ENCODE measurements at regions not wholly inside any gene's neighbourhood (a gene's known extent, or its start where the extent isn't known, plus 50 kb on each side); places are given as distances from the start of the nearest gene placed in this dataset.

DNA sequence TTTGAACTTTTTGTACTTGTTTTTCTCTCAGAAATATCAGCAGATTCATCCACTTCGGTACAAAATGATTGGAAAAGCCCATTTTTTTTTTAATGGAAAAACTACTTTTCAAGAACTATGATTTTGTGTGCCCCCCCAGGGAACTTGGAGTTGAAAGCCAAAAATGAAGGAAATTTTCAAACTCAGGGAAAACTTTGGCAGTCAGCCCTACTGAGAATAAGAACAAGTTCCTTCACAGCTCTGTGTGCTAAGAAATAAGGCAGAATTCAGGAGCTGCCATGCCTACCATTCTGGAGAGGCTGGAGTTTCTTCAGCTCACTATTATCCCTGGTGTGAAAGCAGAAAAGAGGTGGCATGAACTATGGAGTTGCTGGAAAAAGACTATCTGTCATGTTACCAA, 226.0 kb upstream of the SLC35G4 start:
- no TSS peak for BruUV-seq (replicated peaks)
- H3K4me1 ChIP-seq (replicated peaks in 1 of 2; ENCODE audit: control insufficient read depth in 2 of 2, insufficient read depth in 2 of 2, low read length in 2 of 2): no peaks in the 10 kb centered on the region
- 0% methylated on average over 1 of the region's 1 CpG for WGBS (ENCODE audit: insufficient coverage, low coverage, missing lambda C conversion rate)
- no peaks in the 10 kb centered on the region for H3K9me1 ChIP-seq (ENCODE audit: control insufficient read depth, insufficient read depth, low read length)
- TF ChIP-seq ILK (tag; IDR thresholded peaks at IDR 0.05; ENCODE audit: borderline replicate concordance, low read depth) (no peak), ZC3H8 (IDR thresholded peaks at IDR 0.05) (no peak)
- in situ Hi-C loops (cut with MboI) (no loop called here), intact Hi-C loops (cut with micrococcal nuclease) (no loop called here)
- POLR2A ChIA-PET: no interaction called here
- CTCF ChIA-PET (ENCODE audit: low intra/inter-chr PET ratio): no interaction called here
- FAIRE-seq (no peak), ATAC-seq (no peak), DNase-seq (ENCODE audit: extremely low read depth in 1 of 4, low spot score in 3 of 4) (no peak)
- no peak overlapping the region for H3K4me3 ChIP-seq
- no peaks in the 10 kb centered on the region for H4K20me1 ChIP-seq (replicated peaks; ENCODE audit: control insufficient read depth, insufficient read depth, low read length)
- H3K4me2 ChIP-seq (ENCODE audit: insufficient read depth, low read length): no peak overlapping the region
- H2AFZ ChIP-seq (ENCODE audit: low read depth, low read length): no peak overlapping the region
- no peak overlapping the region for H3K9ac ChIP-seq (ENCODE audit: insufficient read depth in 1 of 2, low read depth in 2 of 2, low read length in 2 of 2)
- H3K9me3 ChIP-seq (replicated peaks; ENCODE audit: control insufficient read depth, insufficient read depth, low read depth, low read length): no peaks in the 10 kb centered on the region
- no peaks in the 10 kb centered on the region for H3K36me3 ChIP-seq (ENCODE audit: control insufficient read depth, insufficient read depth, low read length)
- H3K27me3 ChIP-seq (ENCODE audit: control insufficient read depth in 2 of 2, insufficient read depth in 2 of 2, low read length in 2 of 2): peaks cover 0 to 10% of the 10 kb centered on the region in 2 experiments; a peak in 2 of 5 replicates
- no peaks in the 10 kb centered on the region for H3K79me2 ChIP-seq (ENCODE audit: control insufficient read depth, insufficient read depth, low read length)
- H3K27ac ChIP-seq (ENCODE audit: extremely low read depth, low read depth, low read length): no peak overlapping the region

DNA sequence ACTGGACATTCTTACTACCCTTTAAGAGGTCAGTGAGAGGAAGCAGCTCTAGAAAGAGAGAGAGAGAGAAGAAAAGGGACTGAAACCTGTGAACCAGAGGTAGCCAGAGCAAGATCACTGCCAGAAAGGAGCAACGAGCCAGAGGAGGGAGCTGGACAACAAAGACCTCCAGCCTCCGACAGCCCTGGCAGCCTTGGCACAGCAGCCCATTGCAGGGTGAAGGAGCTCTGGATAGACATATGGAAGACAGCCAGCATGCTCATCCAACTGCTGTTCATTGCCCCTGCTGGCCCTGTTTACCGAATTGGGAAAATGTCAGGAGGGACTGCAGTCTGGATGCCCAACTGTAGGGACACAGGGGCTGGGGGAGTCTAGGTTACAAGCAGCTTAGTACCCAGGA, 228.4 kb upstream of the SLC35G4 start:
- in situ Hi-C loops (cut with MboI): no loop called here
- H3K9ac ChIP-seq (ENCODE audit: insufficient read depth in 1 of 2, low read depth in 2 of 2, low read length in 2 of 2): no peak overlapping the region
- no peak overlapping the region for H3K27ac ChIP-seq (ENCODE audit: extremely low read depth, low read depth, low read length)
- ATAC-seq (no peak), FAIRE-seq (no peak), DNase-seq (ENCODE audit: extremely low read depth in 1 of 4, low spot score in 3 of 4) (no peak)
- H3K27me3 ChIP-seq (ENCODE audit: control insufficient read depth in 2 of 2, insufficient read depth in 2 of 2, low read length in 2 of 2): peaks cover 0 to 15% of the 10 kb centered on the region in 2 experiments; a peak in 2 of 5 replicates
- no TSS peak for BruUV-seq (replicated peaks)
- H3K4me1 ChIP-seq (replicated peaks in 1 of 2; ENCODE audit: control insufficient read depth in 2 of 2, insufficient read depth in 2 of 2, low read length in 2 of 2): no peaks in the 10 kb centered on the region
- 0% methylated on average over 3 of the region's 3 CpGs for WGBS (ENCODE audit: insufficient coverage, low coverage, missing lambda C conversion rate)
- no peak overlapping the region for H3K4me2 ChIP-seq (ENCODE audit: insufficient read depth, low read length)
- POLR2A ChIA-PET: no interaction called here
- intact Hi-C loops (cut with micrococcal nuclease): no loop called here
- no peaks in the 10 kb centered on the region for H3K9me3 ChIP-seq (replicated peaks; ENCODE audit: control insufficient read depth, insufficient read depth, low read depth, low read length)
- H4K20me1 ChIP-seq (replicated peaks; ENCODE audit: control insufficient read depth, insufficient read depth, low read length): no peaks in the 10 kb centered on the region
- H3K36me3 ChIP-seq (ENCODE audit: control insufficient read depth, insufficient read depth, low read length): no peaks in the 10 kb centered on the region
- no peaks in the 10 kb centered on the region for H3K9me1 ChIP-seq (ENCODE audit: control insufficient read depth, insufficient read depth, low read length)
- H2AFZ ChIP-seq (ENCODE audit: low read depth, low read length): no peak overlapping the region
- CTCF ChIA-PET (ENCODE audit: low intra/inter-chr PET ratio): no interaction called here
- no peak overlapping the region for H3K4me3 ChIP-seq
- no peaks in the 10 kb centered on the region for H3K79me2 ChIP-seq (ENCODE audit: control insufficient read depth, insufficient read depth, low read length)
- TF ChIP-seq HDAC6 (IDR thresholded peaks at IDR 0.05; ENCODE audit: low read depth, low read length): no peak
- no peak for TF ChIP-seq SETDB1 (IDR thresholded peaks at IDR 0.05; ENCODE audit: low read length)
- TF ChIP-seq RBFOX2 (IDR thresholded peaks at IDR 0.05; ENCODE audit: low read depth, low read length): no peak
- TF ChIP-seq BCOR (IDR thresholded peaks at IDR 0.05): no peak
- TF ChIP-seq ZNF174 (CRISPR knock-in tag; IDR thresholded peaks at IDR 0.05): no peak
- no peak for TF ChIP-seq ETV5 (CRISPR knock-in tag; IDR thresholded peaks at IDR 0.05; ENCODE audit: low read depth)
- TF ChIP-seq, protein P1, sequence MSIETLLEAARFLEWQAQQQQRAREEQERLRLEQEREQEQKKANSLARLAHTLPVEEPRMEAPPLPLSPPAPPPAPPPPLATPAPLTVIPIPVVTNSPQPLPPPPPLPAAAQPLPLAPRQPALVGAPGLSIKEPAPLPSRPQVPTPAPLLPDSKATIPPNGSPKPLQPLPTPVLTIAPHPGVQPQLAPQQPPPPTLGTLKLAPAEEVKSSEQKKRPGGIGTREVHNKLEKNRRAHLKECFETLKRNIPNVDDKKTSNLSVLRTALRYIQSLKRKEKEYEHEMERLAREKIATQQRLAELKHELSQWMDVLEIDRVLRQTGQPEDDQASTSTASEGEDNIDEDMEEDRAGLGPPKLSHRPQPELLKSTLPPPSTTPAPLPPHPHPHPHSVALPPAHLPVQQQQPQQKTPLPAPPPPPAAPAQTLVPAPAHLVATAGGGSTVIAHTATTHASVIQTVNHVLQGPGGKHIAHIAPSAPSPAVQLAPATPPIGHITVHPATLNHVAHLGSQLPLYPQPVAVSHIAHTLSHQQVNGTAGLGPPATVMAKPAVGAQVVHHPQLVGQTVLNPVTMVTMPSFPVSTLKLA (conservative IDR thresholded peaks at IDR 0.05): no peak
- no peak for TF ChIP-seq TAL1 (IDR thresholded peaks at IDR 0.05)
- TF ChIP-seq NCOA4 (IDR thresholded peaks at IDR 0.05; ENCODE audit: partially characterized antibody): no peak
- no peak for TF ChIP-seq PHB2 (IDR thresholded peaks at IDR 0.05; ENCODE audit: low read depth)
- no peak for TF ChIP-seq PTTG1 (tag; IDR thresholded peaks at IDR 0.05; ENCODE audit: low read depth)
- TF ChIP-seq, protein P2, sequence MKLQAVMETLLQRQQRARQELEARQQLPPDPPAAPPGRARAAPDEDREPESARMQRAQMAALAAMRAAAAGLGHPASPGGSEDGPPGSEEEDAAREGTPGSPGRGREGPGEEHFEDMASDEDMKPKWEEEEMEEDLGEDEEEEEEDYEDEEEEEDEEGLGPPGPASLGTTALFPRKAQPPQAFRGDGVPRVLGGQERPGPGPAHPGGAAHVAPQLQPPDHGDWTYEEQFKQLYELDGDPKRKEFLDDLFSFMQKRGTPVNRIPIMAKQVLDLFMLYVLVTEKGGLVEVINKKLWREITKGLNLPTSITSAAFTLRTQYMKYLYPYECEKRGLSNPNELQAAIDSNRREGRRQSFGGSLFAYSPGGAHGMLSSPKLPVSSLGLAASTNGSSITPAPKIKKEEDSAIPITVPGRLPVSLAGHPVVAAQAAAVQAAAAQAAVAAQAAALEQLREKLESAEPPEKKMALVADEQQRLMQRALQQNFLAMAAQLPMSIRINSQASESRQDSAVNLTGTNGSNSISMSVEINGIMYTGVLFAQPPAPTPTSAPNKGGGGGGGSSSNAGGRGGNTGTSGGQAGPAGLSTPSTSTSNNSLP (IDR thresholded peaks at IDR 0.05; ENCODE audit: borderline replicate concordance, low read depth, low read length): no peak
- no peak for TF ChIP-seq FOXA1 (IDR thresholded peaks at IDR 0.05; ENCODE audit: borderline replicate concordance)
- no peak for TF ChIP-seq CBX3 (IDR thresholded peaks at IDR 0.05; ENCODE audit: borderline replicate concordance in 1 of 2, low read length in 2 of 2)
- TF ChIP-seq TAF9B (IDR thresholded peaks at IDR 0.05; ENCODE audit: partially characterized antibody): no peak

Measured in K562 (cell line).